ENCODE measurements at regions not wholly inside any gene's neighbourhood (a gene's known extent, or its start where the extent isn't known, plus 50 kb on each side); places are given as distances from the start of the nearest gene placed in this dataset.

- no peak for TF ChIP-seq POLR2A (IDR thresholded peaks at IDR 0.05)
- TF ChIP-seq CTCF (IDR thresholded peaks at IDR 0.05) = no peak
- no peak for TF ChIP-seq POLR2AphosphoS5 (IDR thresholded peaks at IDR 0.05; ENCODE audit: insufficient read depth in 1 of 2, low read depth in 1 of 2)
Observed at GRCh38 chr10:90326498-90327267, 531.2 kb downstream of the HTR7 start.

All from vagina (tissue), 2 donors.